Limb (tissue), 2 donors: ENCODE measurements at regions not wholly inside any gene's neighbourhood (a gene's known extent, or its start where the extent isn't known, plus 50 kb on each side); places are given as distances from the start of the nearest gene placed in this dataset.
A peak's percentile ranks its signal among the peaks of the same experiment; 100 is the strongest.
"Not testable (repeated sequence)": the region's sequence is repeated elsewhere in the genome, so short reads cannot be mapped to it uniquely, and the experiment has no call there.

Source experiments
- DNase-seq, 2 donors: peaks; one replicate each; pipeline ENCODE4 v3.0.0-alpha.2; 2016; ENCODE audit errors: extremely low spot score in 2 of 2

DNA sequence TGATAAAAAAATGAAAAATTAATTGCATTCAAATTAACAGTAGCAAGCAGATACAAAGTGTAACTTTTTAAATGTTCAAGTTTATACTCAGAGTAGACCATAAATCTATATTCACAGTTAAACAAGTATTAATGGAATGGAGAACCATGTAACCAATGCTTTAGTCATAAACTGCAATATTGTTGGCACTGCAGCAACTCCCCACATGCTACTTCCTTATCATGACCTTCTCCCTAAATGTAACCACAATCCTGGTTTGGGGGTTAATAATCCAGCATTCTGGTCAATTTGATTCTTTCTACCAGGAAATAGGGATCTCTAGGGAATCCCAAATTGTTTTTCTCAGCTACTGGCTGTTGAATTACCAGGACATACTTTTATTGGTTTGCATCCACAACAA is 223.9 kb upstream of the DCAF8L1 start:
- DNase-seq, result no peak

DNA sequence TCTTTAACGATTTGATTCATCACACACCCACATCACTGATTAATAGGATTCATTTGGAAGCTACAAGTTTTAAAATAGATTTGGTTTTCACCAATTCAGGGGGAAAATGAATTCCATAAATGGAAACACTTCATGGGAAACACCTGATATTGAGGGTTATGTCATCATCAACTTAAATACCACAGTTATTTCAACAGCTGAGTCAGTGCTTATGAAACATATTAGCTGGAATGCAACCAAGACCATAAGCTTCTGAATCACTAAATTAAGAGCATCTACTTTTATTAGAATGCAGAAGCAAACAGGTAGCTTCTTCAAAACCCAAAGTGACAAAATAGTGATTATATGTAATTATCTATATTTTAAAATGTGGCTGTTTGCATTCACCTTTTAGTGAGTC is 207.8 kb upstream of the DCAF8L1 start:
- no peak for DNase-seq

GRCh38 chrX:28188526-28188925 is 207.3 kb upstream of the DCAF8L1 start:
- no peak for DNase-seq

- no peak for DNase-seq
These were observed 198.8 kb upstream of the DCAF8L1 start for GRCh38 chrX:28180096-28180495.

GRCh38 chrX:28178206-28178605 is 197.0 kb upstream of the DCAF8L1 start:
- no peak for DNase-seq

DNA sequence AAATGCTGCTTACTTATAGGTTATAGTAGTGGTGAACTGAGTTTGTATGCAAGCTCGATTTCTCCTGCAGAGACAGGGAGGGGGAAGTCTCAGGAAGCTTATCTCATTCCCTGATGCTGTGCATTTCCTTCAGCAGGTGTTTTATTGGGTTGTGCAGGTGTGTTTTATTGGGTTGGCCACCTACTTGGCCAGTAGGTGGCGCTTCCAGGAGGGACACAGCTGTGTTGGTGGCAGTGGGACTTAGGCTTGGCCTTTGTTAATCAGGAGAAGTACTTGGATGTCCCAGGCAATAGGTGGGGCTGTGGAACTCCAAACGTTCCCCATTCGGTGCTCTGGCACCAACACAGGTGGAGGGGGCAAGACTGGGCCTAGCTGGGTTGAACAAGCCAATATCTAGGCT is 196.0 kb upstream of the DCAF8L1 start:
- DNase-seq, result no peak

GRCh38 chrX:28170713-28171112 is 189.5 kb upstream of the DCAF8L1 start:
- DNase-seq, result no peak

DNA sequence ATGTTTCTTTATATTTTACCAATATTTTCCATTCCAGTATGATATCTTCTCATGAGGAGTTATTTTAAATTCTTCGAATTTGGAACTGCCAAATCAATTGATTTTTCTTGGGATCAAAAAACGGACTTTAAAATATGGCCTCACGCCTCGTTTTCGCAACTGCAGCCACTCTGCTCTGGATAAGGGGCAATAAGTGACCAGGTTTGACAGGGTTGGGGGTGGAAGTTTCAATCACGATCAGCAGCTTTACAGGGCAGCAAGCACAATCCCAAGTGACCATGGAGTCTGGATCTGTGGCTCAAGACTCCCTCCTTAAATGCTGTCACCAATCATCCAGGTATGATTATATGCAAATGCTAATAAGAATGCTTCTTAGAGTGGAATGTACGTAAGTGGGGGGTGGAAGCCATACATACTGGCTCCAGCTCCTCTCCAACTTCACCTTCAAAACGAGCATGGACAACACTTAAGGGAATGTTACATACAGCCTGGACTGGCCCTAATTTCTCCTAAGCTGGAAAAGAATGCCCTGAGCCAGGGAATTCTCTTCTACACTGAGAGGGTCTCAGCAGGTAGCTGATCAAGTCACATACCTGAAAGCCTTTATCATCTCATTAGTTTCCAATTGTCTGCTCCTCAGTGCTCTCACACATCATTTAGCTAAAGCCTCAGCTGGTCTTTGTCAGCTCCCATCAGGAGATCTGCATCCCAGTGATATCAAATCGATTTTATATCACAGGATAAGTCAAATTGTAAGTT is 176.9 kb upstream of the DCAF8L1 start:
- no peak for DNase-seq

- not testable (repeated sequence) for DNase-seq
These were observed 171.0 kb upstream of the DCAF8L1 start for GRCh38 chrX:28152263-28152662.

DNA sequence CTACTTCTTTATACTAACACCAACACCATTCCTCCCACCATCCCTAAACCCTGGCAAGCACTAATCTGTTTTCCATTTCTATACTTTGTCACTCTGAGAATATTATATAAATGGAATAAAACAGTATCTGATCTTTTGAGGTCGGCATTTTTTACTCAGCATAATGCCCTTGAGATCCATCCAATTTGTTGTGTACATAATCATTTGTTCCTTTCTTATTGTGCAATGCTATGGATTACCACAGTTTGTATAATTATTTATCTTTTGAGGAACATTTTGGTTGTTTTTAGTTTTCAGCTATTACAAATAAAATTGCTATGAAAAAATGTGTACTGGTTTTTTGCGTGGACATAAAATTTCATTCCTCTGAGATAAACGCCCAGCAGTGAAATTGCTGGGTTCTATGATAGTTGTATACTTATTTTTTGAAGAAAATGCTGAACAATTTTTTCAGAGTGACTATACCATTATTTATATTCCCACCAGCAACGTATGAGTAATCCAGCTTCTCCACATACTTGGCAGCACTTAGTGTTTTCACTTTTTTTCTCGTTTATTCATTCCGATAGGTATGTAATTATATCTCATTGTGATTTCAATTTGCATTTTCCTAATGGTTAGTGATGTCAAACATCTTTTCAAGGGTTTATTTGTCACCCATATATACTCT is 154.3 kb upstream of the DCAF8L1 start:
- DNase-seq, result no peak

DNA sequence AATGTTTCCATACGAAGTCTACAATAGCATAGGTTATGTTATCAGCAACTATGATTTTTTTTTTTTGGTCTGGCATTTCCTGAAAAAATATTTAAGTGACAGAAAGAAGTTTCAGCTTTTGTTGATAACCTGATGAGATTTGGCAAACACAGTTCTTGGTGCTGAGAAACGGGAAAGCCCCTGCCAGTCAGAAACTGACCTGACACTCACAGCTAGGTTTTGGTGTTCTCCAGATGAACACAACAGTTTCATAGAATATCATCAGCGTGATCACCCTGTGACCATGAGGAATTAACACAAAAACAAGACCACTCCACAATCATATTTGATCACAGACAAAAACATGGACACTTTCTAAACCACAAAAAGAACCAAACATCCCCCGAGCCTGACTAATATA is 152.5 kb upstream of the DCAF8L1 start:
- DNase-seq, result no peak

- DNase-seq, result no peak
These were observed 146.4 kb upstream of the DCAF8L1 start for GRCh38 chrX:28127662-28128061.

- no peak for DNase-seq
These were observed 145.6 kb upstream of the DCAF8L1 start for GRCh38 chrX:28126886-28127285.

DNA sequence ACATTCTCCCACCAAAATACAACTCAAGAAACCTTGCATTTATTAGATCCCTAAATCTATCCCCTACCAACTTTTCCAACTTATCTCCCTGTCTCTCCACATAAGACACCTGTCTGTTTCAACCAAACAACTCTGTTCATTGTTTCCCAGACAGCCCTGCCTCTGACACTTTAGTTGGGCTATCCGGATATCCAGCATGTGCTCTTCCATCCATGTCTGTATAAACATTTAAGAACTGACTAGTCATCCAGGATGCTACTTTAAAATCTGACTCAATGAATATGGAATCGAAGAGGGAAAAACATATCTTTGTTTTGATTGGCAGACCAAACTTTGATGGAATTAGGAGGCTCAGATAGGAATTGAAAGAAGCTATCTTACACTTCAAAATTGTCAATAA is 143.2 kb upstream of the DCAF8L1 start:
- DNase-seq, result no peak

DNA sequence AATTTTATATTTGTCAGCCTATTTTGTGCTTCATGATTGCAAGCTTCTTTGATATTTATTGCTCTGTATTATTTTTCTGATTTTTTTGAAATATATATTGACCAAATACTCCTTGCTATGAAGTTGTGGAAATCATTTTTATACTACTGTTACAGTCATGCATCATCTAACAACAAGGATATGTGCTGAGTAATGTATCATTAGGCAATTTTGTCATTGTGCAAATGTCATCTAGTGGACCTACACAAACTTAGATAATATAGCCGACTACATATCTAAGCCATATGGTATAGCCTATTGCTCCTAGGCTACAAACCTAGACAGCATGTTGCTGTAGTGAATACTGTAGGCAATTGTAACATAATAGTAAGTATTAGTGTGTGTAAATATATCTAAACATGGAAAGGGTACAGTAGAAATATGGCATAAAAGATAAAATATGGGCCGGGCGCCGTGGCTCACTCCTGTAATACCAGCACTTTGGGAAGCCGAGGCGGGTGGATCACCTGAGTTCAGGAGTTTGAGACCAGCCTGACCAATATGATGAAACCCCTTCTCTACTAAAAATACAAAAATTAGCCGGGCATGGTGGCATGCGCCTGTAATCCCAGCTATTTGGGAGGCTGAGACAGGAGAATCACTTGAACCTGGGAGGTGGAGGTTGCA is 139.5 kb upstream of the DCAF8L1 start:
- DNase-seq, result not testable (repeated sequence)

DNA sequence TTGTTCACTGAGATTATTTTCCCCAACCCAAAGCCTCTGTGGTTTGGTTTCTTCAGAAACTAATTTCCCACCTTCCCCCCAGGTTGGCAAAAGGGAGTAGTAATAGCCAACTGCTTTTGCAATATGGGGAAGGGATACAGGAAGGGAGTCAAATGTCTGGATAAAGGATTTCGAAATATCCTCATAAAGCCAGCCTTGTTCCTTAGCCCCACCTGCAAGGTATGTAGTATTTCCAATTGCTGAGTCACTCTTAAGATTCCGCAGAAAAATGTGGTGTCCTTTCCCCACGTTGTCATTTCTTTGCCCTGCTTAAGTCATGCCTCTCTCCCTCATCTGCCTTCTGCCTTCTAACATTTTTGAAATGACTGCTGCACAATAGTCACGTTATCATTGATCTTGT is 138.8 kb upstream of the DCAF8L1 start:
- DNase-seq, result no peak

DNA sequence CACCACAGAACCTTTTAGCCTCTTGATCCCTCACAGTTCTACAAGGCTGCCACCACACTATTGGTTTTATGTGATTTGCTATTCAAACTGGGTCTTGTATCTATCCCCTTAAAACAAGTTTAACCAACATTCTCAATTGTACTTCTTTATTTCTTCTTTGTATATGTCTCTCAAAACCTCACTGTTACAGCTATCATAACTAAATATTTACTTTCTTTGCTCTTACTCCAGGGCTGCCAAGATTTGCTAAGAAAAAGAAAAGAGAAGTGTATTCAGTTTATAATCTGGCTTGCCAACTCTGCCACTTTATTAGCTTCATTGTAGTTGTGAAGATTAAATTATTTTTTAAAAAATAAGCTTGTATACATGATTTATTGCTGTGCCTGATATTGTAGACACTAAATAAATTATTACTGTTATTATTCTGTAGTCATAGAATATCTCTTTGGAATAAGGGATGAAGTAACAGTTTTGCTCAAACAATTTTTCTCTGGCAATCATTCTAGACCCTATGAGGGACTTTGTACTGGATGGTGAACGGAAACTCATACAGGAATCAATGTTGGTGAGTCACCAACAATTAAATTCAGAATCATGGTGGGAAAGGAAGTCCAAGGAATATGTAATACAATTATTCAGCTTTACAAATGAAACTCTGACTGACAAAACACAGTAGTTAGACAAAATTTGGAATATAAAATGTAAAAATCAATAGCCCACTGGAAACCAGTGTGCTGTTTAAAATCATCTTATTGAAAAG is 127.1 kb upstream of the DCAF8L1 start:
- no peak for DNase-seq

GRCh38 chrX:28099166-28099565 is 117.9 kb upstream of the DCAF8L1 start:
- DNase-seq, result no peak

- no peak for DNase-seq
These were observed 104.4 kb upstream of the DCAF8L1 start for GRCh38 chrX:28085653-28086052.

GRCh38 chrX:28058901-28059300 is 77.7 kb upstream of the DCAF8L1 start:
- DNase-seq, result peak in 1 of 2 donors; percentile 7

DNA sequence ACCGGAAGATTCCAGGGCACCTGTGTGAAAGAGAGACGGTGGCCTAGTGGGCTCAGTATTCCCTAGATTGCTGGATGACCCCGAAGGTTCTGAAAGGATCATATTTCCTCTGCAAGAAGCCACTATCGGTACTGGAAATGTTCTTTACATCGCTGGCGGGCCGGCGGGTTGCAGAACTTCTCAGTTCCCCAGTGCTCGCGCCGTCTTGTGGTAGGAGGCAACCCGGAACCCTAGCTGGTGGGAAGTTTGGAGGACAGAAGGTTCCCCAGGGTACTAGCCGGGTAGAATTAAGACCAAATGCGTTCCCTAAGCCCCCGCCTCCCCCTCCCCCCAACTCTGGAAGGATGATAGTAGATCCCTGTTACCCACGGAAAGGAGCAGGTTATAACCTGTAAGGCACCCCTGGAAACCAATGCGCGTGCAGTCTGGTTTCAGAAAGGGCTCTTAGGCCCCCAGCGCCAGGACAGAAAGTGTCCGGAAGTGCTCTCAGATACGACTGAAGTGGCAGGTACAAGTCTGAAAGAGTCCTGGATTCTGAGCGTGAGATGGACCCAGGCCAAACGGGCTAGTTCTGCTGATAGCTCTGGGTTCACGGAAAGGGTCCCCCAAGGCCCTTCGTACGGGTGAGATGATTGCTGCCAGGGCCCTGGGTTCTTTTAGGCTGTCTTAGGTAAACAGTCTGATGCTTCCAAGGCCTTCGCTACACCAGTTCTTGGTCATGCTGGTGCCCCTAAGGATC is 61.7 kb upstream of the DCAF8L1 start:
- DNase-seq, result no peak
